C4-2B (cell line): ENCODE measurements at regions not wholly inside any gene's neighbourhood (a gene's known extent, or its start where the extent isn't known, plus 50 kb on each side); places are given as distances from the start of the nearest gene placed in this dataset.

Experiments
- ZFX ChIP-seq: fragments of 450-650 bp; IDR thresholded peaks from 2 replicates; pipeline ENCODE4 v1.6.1; 2017
- TF ChIP-seq, protein P1 (sequence below): fragments of 450-650 bp; conservative IDR thresholded peaks from 2 replicates; pipeline ENCODE4 v1.5.1; 2017; ENCODE audit warnings: mild to moderate bottlenecking

DNA sequence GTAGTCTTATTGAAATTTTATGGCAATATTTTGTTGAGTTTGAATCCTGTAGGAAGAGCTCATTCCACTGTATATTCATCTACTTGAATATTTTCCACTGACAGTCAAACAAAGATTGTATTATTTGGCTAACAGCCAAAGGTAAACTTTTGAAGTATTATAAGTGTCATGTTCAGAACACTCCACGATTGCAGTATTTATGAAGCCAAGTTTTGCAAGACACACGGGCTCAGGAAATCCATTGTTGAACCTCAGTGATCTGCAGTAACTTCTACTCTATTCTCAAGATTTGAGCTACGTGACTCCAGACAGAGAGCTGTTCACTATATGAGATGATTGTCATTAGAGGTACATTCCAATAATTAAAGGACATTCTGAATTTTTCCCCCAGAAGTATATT lies 302.7 kb upstream of the ADGRL3 start:
- TF ChIP-seq, protein P1, sequence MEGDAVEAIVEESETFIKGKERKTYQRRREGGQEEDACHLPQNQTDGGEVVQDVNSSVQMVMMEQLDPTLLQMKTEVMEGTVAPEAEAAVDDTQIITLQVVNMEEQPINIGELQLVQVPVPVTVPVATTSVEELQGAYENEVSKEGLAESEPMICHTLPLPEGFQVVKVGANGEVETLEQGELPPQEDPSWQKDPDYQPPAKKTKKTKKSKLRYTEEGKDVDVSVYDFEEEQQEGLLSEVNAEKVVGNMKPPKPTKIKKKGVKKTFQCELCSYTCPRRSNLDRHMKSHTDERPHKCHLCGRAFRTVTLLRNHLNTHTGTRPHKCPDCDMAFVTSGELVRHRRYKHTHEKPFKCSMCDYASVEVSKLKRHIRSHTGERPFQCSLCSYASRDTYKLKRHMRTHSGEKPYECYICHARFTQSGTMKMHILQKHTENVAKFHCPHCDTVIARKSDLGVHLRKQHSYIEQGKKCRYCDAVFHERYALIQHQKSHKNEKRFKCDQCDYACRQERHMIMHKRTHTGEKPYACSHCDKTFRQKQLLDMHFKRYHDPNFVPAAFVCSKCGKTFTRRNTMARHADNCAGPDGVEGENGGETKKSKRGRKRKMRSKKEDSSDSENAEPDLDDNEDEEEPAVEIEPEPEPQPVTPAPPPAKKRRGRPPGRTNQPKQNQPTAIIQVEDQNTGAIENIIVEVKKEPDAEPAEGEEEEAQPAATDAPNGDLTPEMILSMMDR, result no peak
- no peak for TF ChIP-seq ZFX
